ENCODE measurements at regions not wholly inside any gene's neighbourhood (a gene's known extent, or its start where the extent isn't known, plus 50 kb on each side); places are given as distances from the start of the nearest gene placed in this dataset.

DNA sequence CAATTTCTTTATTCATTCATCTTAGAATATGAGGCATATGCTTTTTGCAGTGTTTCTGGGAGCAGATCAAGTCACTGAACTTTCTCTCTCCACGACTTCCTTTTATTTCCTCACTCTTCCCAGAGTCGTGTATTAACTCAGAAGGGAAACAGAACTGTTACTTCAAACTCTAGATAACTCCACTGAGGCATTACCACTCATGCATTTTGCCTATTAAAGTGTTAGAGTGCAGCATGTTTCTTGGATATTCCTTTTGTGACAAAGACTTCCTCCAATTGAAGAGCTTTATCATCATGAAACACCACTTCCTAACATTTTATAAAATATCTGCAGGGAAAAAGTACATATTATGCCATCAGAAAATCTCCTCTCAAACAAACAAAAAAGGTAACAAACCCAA, 797.4 kb upstream of the COBL start:
- DNase-seq: no peak

- DNase-seq: no peak
Observed at GRCh38 chr7:52107355-52107754, 790.7 kb upstream of the COBL start.

DNA sequence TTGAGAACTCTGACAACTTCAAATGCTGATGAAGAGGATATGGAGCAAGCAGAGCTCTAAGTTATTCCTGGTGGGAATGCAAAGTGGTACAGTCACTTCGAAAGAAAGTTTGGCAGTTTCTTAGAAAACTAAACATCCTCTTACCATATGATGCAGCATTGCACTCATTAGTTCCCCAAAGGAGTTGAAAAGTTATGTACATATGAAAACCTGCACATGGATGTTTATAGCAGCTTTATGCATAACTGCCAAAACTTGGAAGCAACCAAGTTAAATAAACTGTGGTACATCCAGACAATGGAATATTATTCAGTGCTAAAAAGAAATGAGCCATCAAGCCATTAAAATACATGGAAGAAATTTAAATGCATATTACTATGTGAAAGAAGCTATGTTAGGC, 779.3 kb upstream of the COBL start:
- DNase-seq: no peak

DNA sequence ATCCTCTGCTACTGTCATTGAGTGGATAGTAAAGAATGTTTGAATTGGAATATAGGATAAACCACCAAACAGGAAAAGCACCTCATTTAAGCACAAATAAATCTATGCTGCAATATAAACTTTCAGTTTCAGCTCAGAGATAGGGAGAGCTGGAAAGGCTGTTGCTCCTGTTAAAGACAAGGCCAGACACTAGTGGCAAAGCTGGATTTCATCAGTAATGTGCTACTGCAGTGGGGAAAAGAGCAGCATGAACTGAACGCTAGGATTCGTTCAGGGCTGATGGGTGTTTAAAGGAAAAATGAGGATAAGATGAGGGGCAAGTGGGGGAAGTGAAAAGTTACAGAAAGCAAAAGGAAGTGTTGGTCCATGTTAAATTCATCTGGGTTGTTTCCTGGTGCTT, 775.4 kb upstream of the COBL start:
- DNase-seq: no peak

DNA sequence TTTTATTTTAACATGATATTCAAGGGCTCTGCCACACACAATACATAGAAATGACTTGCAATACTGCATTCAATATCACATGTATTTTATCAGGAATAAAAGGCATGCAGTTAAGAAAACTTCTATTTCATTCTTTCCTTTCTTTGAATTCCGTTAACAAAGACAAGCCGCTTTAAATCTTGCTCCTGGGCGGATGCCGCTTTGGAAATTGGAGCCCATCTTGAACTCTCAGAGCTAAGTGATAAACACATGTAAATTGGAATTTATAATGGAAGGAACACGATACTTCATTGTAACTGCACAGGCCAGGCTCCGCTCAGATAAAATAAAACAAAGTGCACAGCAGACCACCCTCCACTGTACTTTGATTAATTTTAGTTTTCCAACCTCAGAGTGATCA, 774.5 kb upstream of the COBL start:
- DNase-seq: no peak

GRCh38 chr7:52088008-52088901, 771.6 kb upstream of the COBL start:
- DNase-seq: no peak

DNA sequence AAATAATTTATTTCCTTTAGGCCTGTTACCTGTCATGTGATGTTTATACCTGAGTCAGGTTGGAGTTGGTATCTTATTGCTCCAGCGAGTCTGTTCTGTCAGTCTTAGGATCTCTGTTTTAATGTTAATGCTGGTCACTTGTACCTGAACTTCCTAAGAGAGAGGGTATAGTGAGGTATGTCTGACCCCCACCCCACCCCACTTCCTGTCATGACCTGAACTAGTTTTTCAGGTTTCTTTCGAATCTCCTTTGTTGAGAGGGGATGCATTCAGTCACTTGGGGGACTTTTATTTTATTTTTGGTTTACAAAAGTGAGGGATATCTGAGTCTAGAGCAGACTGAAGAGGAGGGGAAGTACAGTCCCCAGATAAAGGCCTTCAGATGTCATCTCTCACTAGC, 769.0 kb upstream of the COBL start:
- DNase-seq: no peak

- DNase-seq: no peak
Observed at GRCh38 chr7:52080493-52080892, 763.9 kb upstream of the COBL start.

- no peak for DNase-seq
Observed at GRCh38 chr7:52079726-52080125, 763.1 kb upstream of the COBL start.

GRCh38 chr7:52077571-52077970, 761.0 kb upstream of the COBL start:
- DNase-seq: no peak

DNA sequence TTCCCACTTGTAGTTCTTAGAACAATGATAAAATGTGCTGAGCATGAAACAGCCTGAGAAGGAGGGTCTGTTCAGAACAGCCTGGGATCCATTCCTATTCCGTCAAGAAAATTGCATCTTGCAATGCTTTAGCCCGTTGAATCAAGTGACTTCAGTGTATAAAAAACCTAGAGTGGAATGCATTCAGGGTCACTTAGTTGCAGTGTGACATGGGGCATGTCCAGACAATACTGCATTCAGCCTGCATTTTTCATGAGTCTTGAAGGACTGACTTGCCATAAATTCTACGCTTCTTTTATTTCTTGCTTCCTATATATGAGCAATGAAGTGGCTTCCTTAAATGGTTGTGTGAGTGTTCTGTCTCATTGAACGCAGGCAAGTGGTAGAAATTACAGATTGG, 758.3 kb upstream of the COBL start:
- no peak for DNase-seq

- no peak for DNase-seq
Observed at GRCh38 chr7:52074071-52074470, 757.5 kb upstream of the COBL start.

GRCh38 chr7:52071744-52072143, 755.1 kb upstream of the COBL start:
- no peak for DNase-seq

DNA sequence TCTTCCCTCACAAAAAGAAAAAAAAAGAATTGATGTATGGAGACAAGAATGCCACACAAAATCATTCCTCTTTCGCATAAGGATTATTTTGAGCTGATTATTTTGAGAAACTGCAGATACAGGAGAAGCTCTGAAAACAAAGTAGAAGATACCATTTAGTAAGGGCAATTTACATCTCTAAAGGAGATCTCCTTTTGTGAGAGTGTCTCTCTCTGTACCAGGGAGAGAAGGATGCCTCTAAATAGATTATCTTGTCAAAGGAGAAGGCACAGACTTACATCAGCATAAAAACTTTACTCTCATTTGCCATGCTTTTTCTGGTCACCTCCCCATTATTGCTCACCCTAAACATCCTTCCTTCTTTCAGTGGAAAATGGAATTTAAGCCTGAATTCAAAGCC, 747.9 kb upstream of the COBL start:
- no peak for DNase-seq

GRCh38 chr7:52061666-52062065, 745.1 kb upstream of the COBL start:
- no peak for DNase-seq

DNA sequence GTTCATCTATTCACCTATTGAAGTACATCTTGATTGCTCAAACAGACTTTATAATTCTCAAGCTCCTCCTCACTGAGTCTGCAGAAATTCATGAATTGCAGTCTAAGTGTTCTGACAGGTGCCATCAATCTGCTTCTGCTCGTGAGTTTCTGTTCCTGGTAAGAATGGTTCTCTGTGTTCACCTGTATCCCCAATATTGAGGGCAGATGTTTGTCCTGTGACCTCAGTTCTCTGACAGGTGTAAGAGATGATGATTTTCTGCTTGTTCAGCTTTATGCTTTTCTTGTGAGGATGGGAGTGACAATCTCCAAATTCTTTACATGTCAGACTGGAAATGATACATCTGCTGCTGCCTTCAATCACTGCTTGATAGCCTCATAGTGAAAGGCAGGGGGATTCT, 736.9 kb upstream of the COBL start:
- no peak for DNase-seq

DNA sequence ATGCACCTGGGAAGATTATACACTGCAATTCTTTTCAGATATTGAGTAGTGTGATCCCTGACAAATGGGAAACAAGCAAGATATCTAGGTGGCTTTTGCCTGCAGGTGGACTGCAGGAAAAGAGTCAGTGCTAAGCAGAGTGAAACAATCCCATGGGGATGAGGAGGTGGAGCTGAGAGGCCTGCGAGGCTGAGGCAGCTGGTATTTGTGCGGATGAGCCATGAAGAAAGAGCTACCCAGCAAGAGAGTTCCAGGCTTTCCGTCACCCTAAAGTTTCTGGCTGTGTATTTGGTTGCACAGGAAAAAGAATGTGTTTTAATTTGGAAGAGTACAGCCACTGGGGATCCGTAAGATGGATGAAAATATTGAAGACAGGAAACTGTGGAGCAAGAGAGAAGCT, 714.1 kb upstream of the COBL start:
- no peak for DNase-seq

GRCh38 chr7:52026140-52026539, 709.5 kb upstream of the COBL start:
- no peak for DNase-seq

- no peak for DNase-seq
Observed at GRCh38 chr7:52021343-52021742, 704.7 kb upstream of the COBL start.

DNA sequence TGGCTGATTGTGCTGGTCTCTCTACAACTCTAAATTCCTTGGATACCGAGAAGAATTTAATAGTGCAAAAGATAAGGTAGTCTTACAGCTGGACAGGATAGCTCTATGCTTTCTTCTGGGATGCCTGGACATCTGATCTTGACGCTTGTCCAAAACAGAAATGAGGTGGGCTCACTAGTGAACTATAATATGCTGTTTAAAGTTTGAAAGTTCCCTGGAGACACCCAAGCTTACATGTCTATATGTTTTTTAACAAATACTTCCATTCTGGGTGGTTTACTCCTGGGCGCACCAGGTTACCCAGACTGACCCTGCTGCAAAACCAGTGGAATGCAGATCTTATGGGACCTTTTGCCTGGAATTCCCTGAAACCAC, 702.1 kb upstream of the COBL start:
- DNase-seq: no peak

DNA sequence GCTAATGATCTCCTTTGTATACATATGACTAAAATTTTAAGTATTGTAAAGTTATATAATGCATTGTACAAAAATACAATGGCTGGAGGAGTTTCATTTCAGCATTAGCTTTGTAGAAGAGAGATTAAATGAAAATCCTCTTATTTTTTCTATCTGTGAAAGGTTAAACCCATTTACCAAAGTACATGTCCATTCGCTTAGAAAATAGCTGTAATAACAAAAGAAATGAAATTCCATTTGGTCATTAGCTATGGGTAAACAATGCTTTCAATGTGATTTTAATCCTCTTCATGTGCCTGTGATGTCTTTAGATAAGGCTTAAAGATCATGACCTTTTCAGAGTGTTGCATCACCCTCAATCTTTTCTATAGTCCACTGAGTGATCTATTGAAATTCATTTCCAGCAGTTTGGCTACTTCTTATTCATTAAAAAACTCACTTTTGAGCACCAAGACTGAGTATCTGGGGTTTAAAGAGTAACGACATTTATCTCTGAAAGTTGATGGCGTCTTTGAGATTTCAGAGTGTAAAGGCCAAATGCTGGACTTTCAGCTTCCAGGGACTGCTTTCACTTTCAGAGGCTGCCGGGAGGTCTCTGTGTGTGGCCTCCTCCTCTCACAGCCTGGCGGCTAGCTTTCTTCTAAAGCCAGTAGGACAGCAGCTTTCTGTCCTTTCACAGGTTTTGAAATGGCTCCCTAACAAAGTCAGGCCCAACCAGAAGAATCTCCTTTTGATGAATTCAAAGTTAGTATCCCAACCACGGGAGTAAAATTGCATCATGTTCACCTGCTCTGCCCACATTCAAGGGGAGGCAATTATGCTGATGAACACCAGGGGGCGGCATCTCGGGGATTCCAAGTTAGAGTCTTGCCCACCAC, 701.4 kb upstream of the COBL start:
- no peak for DNase-seq

- DNase-seq: no peak
Observed at GRCh38 chr7:52009181-52009580, 692.6 kb upstream of the COBL start.

DNA sequence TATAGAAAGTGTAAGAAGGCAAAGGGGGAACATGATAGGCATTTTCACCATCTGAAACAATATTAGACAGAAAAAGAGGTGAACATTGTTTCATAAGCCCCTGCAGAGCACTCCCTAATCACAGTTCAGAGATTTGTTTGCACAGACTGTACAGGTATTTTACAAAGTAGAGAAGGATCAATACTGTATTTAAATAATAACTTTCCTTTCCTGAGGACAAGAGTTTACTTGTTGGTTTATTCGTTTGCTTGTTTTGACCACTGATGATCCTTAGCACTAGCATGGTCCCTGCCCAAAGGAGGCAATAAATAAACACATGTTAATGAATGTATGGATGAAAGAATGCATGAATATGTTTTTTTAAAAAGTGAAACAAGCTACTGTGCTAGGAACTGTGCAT, 690.1 kb upstream of the COBL start:
- no peak for DNase-seq

GRCh38 chr7:52005613-52006012, 689.0 kb upstream of the COBL start:
- no peak for DNase-seq
